SU-DHL-6 (cell line): ENCODE measurements at regions not wholly inside any gene's neighbourhood (a gene's known extent, or its start where the extent isn't known, plus 50 kb on each side); places are given as distances from the start of the nearest gene placed in this dataset.

ENCODE experiments used
- EZH2phosphoT487 ChIP-seq: fragments of 200-600 bp; sonication (generic), shearing (Covaris generic); conservative IDR thresholded peaks from 2 replicates; pipeline ENCODE4 v1.6.1; 2018; ENCODE audit warnings: mild to moderate bottlenecking, antibody characterized with exemption, low read length, moderate library complexity, mixed read lengths
- TF ChIP-seq, protein P1 (sequence below): fragments of 200-600 bp; sonication (generic); IDR thresholded peaks from one replicate; pipeline ENCODE4 v1.5.1; 2017; ENCODE audit warnings: antibody characterized with exemption, mild to moderate bottlenecking, low read length, moderate library complexity; ENCODE audit not compliant: insufficient read depth, poor library complexity, severe bottlenecking

DNA sequence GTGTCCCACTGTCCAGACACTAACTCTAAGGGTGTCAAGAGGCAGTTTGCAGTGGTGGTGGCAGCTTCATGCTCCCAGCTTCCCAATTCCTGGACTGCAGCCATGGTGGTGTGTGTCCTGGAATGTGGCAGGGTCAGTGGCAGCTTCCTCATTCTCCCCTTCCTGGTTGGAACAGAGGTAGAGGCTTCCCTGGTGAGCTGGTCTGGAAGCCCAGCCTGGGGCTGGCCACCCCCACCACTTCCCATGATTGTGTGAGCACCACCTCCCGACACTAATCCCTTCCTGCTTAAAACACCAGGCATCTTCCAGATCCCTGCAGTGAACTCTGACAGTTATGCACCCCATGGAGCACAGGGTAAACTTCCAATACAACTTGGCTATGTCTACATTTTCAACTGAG is 134.9 kb downstream of the RAP2A start:
- TF ChIP-seq, protein P1, sequence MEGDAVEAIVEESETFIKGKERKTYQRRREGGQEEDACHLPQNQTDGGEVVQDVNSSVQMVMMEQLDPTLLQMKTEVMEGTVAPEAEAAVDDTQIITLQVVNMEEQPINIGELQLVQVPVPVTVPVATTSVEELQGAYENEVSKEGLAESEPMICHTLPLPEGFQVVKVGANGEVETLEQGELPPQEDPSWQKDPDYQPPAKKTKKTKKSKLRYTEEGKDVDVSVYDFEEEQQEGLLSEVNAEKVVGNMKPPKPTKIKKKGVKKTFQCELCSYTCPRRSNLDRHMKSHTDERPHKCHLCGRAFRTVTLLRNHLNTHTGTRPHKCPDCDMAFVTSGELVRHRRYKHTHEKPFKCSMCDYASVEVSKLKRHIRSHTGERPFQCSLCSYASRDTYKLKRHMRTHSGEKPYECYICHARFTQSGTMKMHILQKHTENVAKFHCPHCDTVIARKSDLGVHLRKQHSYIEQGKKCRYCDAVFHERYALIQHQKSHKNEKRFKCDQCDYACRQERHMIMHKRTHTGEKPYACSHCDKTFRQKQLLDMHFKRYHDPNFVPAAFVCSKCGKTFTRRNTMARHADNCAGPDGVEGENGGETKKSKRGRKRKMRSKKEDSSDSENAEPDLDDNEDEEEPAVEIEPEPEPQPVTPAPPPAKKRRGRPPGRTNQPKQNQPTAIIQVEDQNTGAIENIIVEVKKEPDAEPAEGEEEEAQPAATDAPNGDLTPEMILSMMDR, result no peak
- TF ChIP-seq EZH2phosphoT487, result no peak
